ENCODE measurements at regions not wholly inside any gene's neighbourhood (a gene's known extent, or its start where the extent isn't known, plus 50 kb on each side); places are given as distances from the start of the nearest gene placed in this dataset.
A peak's percentile ranks its signal among the peaks of the same experiment; 100 is the strongest.

- Histone ChIP-seq H3K4me1 (ENCODE audit: control insufficient read depth, insufficient read depth, low read length) (no peaks in the 10 kb centered on the region), H3K9me3 (ENCODE audit: control insufficient read depth, low read length) (no peaks in the 10 kb centered on the region), H3K27me3 (ENCODE audit: control insufficient read depth, insufficient read depth, low read length, poor library complexity, severe bottlenecking) (peaks cover 91% of the 10 kb centered on the region), H3K27ac (ENCODE audit: low read depth, low read length) (no peak overlapping the region), H3K9ac (ENCODE audit: extremely low read depth, low read length, poor library complexity, severe bottlenecking) (no peak overlapping the region), H3K36me3 (ENCODE audit: control insufficient read depth, insufficient read depth, low read length) (no peaks in the 10 kb centered on the region), H3K4me3 (ENCODE audit: low read length) (no peak overlapping the region)
- Mint-ChIP-seq H3K27ac (no peak overlapping the region), H3K36me3 (ENCODE audit: low read depth) (no peaks in the 10 kb centered on the region), H3K9me3 (peaks cover 18% of the 10 kb centered on the region), H3K4me3 (no peak overlapping the region), H3K4me1 (no peaks in the 10 kb centered on the region), H3K27me3 (ENCODE audit: insufficient read depth) (peaks cover 77% of the 10 kb centered on the region)
- DNase-seq, result no peak
- TF ChIP-seq CTCF (conservative IDR thresholded peaks at IDR 0.05), result no peak
- 75 to 90% methylated on average over 5 of the region's 5 CpGs for WGBS, 2 experiments (ENCODE audit: insufficient coverage in 1 of 2, insufficient read length in 1 of 2)
Measured at GRCh38 chr15:85920956-85921355, 126.2 kb upstream of the KLHL25 start.

- H3K4me1 ChIP-seq (ENCODE audit: control insufficient read depth, insufficient read depth, low read length), result no peaks in the 10 kb centered on the region
- TF ChIP-seq CTCF (conservative IDR thresholded peaks at IDR 0.05), result no peak
- H3K9me3 ChIP-seq (ENCODE audit: control insufficient read depth, low read length), result no peaks in the 10 kb centered on the region
- H3K27me3 ChIP-seq (ENCODE audit: control insufficient read depth, insufficient read depth, low read length, poor library complexity, severe bottlenecking), result peaks cover 90% of the 10 kb centered on the region
- no peaks in the 10 kb centered on the region for H3K36me3 ChIP-seq (ENCODE audit: control insufficient read depth, insufficient read depth, low read length)
- Mint-ChIP-seq H3K9me3 (no peaks in the 10 kb centered on the region), H3K27me3 (ENCODE audit: insufficient read depth) (peaks cover 74% of the 10 kb centered on the region), H3K36me3 (ENCODE audit: low read depth) (no peaks in the 10 kb centered on the region), H3K4me1 (no peaks in the 10 kb centered on the region), H3K27ac (no peak overlapping the region), H3K4me3 (no peak overlapping the region)
- WGBS, 2 experiments (ENCODE audit: insufficient coverage in 1 of 2, insufficient read length in 1 of 2), result 86 to 92% methylated on average over 1 to 3 of the region's 3 CpGs
- H3K4me3 ChIP-seq (ENCODE audit: low read length), result no peak overlapping the region
- DNase-seq, result no peak
- no peak overlapping the region for H3K9ac ChIP-seq (ENCODE audit: extremely low read depth, low read length, poor library complexity, severe bottlenecking)
- no peak overlapping the region for H3K27ac ChIP-seq (ENCODE audit: low read depth, low read length)
Measured at GRCh38 chr15:85924088-85924487, 129.4 kb upstream of the KLHL25 start.

DNA sequence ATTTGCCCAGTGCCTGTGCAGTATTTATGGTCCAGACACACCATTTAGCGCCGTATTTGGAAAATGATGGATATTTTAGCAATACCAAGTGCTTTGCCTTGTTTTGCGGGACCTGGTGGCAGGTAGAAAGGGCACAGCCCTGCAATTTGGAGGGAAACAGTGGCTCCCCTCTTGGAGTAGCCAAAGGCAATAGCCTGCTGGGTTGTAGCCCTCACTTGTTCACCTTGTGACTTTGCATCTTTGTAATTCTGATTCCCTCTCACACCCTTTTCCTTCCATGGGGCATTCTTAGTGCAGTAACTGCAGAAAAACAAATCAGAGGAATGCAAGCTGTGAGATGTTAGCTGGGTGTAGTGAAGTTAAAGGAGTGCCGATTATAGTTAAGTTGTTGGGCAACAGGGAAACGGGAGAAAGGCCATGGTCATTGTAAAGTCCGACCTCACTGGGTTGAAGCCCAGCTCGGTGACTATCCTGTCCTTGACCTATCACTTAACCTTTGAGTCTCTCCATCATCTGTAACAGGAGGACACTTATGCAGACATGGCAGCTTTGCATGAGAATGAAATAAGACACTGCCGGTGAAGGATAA is 131.0 kb upstream of the KLHL25 start:
- no peak for TF ChIP-seq CTCF (conservative IDR thresholded peaks at IDR 0.05)
- H3K4me3 ChIP-seq (ENCODE audit: low read length), result no peak overlapping the region
- Mint-ChIP-seq H3K27ac (no peak overlapping the region), H3K36me3 (ENCODE audit: low read depth) (no peaks in the 10 kb centered on the region), H3K4me1 (no peaks in the 10 kb centered on the region), H3K27me3 (ENCODE audit: insufficient read depth) (peaks cover 65% of the 10 kb centered on the region), H3K9me3 (no peaks in the 10 kb centered on the region), H3K4me3 (no peak overlapping the region)
- no peak overlapping the region for H3K9ac ChIP-seq (ENCODE audit: extremely low read depth, low read length, poor library complexity, severe bottlenecking)
- DNase-seq, result peak; percentile 57
- H3K36me3 ChIP-seq (ENCODE audit: control insufficient read depth, insufficient read depth, low read length), result no peaks in the 10 kb centered on the region
- WGBS, 2 experiments (ENCODE audit: insufficient coverage in 1 of 2, insufficient read length in 1 of 2), result 70 to 77% methylated on average over 8 of the region's 8 CpGs
- no peaks in the 10 kb centered on the region for H3K9me3 ChIP-seq (ENCODE audit: control insufficient read depth, low read length)
- no peaks in the 10 kb centered on the region for H3K4me1 ChIP-seq (ENCODE audit: control insufficient read depth, insufficient read depth, low read length)
- peaks cover 89% of the 10 kb centered on the region for H3K27me3 ChIP-seq (ENCODE audit: control insufficient read depth, insufficient read depth, low read length, poor library complexity, severe bottlenecking)
- no peak overlapping the region for H3K27ac ChIP-seq (ENCODE audit: low read depth, low read length)

All from endodermal cell (in vitro differentiated cells).